Hepatocyte (in vitro differentiated cells): ENCODE measurements at regions not wholly inside any gene's neighbourhood (a gene's known extent, or its start where the extent isn't known, plus 50 kb on each side); places are given as distances from the start of the nearest gene placed in this dataset.
"Not testable (repeated sequence)": the region's sequence is repeated elsewhere in the genome, so short reads cannot be mapped to it uniquely, and the experiment has no call there.

Experiments
- DNase-seq: peaks from one replicate; pipeline ENCODE4 v3.0.0-alpha.2; 2016; ENCODE audit warnings: low spot score
- H2AFZ ChIP-seq: fragments of 200-600 bp; sonication (generic); 2 replicates; pipeline ENCODE4 v1.6.0; 2016; ENCODE audit warnings: antibody characterized with exemption, mild to moderate bottlenecking
- H3K27ac ChIP-seq: fragments of 200-600 bp; sonication (generic); 2 replicates; pipeline ENCODE4 v1.5.1; 2016; ENCODE audit warnings: mild to moderate bottlenecking
- H3K27me3 ChIP-seq: fragments of 200-600 bp; sonication (generic); 2 replicates; pipeline ENCODE4 v1.6.1; 2016
- H3K36me3 ChIP-seq: fragments of 200-600 bp; sonication (generic); replicated peaks from 2 replicates; pipeline ENCODE4 v1.5.1; 2016; ENCODE audit warnings: low read depth; ENCODE audit not compliant: insufficient read depth
- H3K4me1 ChIP-seq: fragments of 200-600 bp; sonication (generic); 2 replicates; pipeline ENCODE4 v1.5.1; 2016; ENCODE audit warnings: mild to moderate bottlenecking, moderate library complexity; ENCODE audit not compliant: insufficient read depth
- H3K4me2 ChIP-seq: fragments of 200-600 bp; sonication (generic); 2 replicates; pipeline ENCODE4 v1.6.0; 2016
- H3K4me3 ChIP-seq: fragments of 200-600 bp; sonication (generic); 2 replicates; pipeline ENCODE4 v1.5.1; 2016; ENCODE audit warnings: mild to moderate bottlenecking
- H3K79me2 ChIP-seq: fragments of 200-600 bp; sonication (generic); 2 replicates; pipeline ENCODE4 v1.6.0; 2017; ENCODE audit warnings: mild to moderate bottlenecking
- H3K9me2 ChIP-seq: fragments of 200-600 bp; sonication (generic); replicated peaks from 2 replicates; pipeline ENCODE4 v1.6.0; 2017; ENCODE audit warnings: mild to moderate bottlenecking; ENCODE audit not compliant: insufficient read depth
- H3K9me3 ChIP-seq: fragments of 200-600 bp; sonication (generic); 2 replicates; pipeline ENCODE4 v1.5.1; 2016; ENCODE audit warnings: low read depth, mild to moderate bottlenecking
- H4K20me1 ChIP-seq: fragments of 200-600 bp; sonication (generic); 2 replicates; pipeline ENCODE4 v1.6.0; 2016; ENCODE audit warnings: mild to moderate bottlenecking; ENCODE audit not compliant: insufficient read depth, poor library complexity, severe bottlenecking
- EZH2 ChIP-seq: fragments of 200-600 bp; sonication (generic); IDR thresholded peaks from 2 replicates; pipeline ENCODE4 v1.6.1; 2016; ENCODE audit warnings: antibody characterized with exemption, mild to moderate bottlenecking, borderline replicate concordance
- EZH2phosphoT487 ChIP-seq: fragments of 200-600 bp; sonication (generic); IDR thresholded peaks from one replicate; pipeline ENCODE4 v1.6.1; 2018; ENCODE audit warnings: antibody characterized with exemption, mild to moderate bottlenecking, low read depth, moderate library complexity; ENCODE audit not compliant: unreplicated experiment, severe bottlenecking
- WGBS: methylation state at CpG from one replicate; pipeline ENCODE4 v1.1.6; 2016; ENCODE audit warnings: low lambda C conversion rate; ENCODE audit errors: missing lambda C conversion rate; 5-methylcytosine and 5-hydroxymethylcytosine counted together
- TF ChIP-seq, protein P1 (sequence below): fragments of 200-600 bp; sonication (generic); IDR thresholded peaks from 2 replicates; pipeline ENCODE4 v1.5.1; 2016; ENCODE audit warnings: antibody characterized with exemption, mild to moderate bottlenecking; ENCODE audit not compliant: poor library complexity

DNA sequence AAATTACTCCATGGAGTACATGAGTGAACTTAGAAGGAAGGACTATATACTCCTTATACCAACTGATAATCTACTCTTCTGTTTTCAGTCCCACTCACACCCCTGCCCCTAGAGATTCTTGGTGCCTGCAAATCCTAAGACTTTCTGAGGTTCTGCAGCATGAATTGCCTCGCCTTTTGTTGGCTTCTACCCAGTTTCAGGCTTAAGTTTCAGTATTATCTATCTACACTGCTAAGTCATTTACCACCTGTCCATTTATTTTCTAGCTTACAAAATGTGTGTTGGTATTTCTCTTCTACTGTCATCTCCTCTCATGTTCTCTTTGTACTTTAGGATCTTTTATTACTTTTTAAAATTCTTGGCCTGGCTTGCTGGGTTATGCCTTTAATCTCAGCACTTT lies 94.4 kb upstream of the AMOT start:
- H3K4me3 ChIP-seq = no peak overlapping the region
- no peaks in the 10 kb centered on the region for H3K79me2 ChIP-seq
- H3K9me3 ChIP-seq = no peaks in the 10 kb centered on the region
- H3K36me3 ChIP-seq = no peaks in the 10 kb centered on the region
- no peak overlapping the region for H3K27ac ChIP-seq
- no peak for DNase-seq
- no peak overlapping the region for H3K4me2 ChIP-seq
- H2AFZ ChIP-seq = no peak overlapping the region
- H3K4me1 ChIP-seq = no peaks in the 10 kb centered on the region
- H4K20me1 ChIP-seq = no peaks in the 10 kb centered on the region
- H3K9me2 ChIP-seq = no peaks in the 10 kb centered on the region
- WGBS = 91% methylated on average over 1 of the region's 1 CpG
- TF ChIP-seq EZH2 (no peak), EZH2phosphoT487 (no peak)
- TF ChIP-seq, protein P1, sequence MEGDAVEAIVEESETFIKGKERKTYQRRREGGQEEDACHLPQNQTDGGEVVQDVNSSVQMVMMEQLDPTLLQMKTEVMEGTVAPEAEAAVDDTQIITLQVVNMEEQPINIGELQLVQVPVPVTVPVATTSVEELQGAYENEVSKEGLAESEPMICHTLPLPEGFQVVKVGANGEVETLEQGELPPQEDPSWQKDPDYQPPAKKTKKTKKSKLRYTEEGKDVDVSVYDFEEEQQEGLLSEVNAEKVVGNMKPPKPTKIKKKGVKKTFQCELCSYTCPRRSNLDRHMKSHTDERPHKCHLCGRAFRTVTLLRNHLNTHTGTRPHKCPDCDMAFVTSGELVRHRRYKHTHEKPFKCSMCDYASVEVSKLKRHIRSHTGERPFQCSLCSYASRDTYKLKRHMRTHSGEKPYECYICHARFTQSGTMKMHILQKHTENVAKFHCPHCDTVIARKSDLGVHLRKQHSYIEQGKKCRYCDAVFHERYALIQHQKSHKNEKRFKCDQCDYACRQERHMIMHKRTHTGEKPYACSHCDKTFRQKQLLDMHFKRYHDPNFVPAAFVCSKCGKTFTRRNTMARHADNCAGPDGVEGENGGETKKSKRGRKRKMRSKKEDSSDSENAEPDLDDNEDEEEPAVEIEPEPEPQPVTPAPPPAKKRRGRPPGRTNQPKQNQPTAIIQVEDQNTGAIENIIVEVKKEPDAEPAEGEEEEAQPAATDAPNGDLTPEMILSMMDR = no peak
- no peaks in the 10 kb centered on the region for H3K27me3 ChIP-seq

DNA sequence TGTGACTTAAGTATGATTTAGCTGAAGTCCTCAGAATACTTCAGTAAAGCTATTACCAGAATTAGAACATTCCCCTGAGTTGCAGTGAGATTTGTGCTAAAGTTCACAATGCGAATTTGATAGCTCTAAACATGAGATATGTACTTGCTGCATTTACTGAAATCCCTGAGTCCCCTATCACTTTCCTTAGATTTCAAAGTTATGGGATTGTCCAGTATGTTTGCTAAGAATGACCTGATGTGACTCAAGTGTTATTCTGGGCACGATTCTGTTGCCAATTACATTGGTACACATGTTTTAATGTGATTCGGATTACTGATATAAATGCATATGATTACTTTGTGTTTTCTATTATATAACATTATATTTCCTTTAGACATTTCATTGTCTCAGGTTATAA lies 91.3 kb upstream of the AMOT start:
- Histone ChIP-seq H3K4me1 (no peaks in the 10 kb centered on the region), H3K27me3 (no peaks in the 10 kb centered on the region), H3K4me3 (no peak overlapping the region), H2AFZ (no peak overlapping the region), H4K20me1 (no peaks in the 10 kb centered on the region), H3K27ac (no peak overlapping the region), H3K79me2 (no peaks in the 10 kb centered on the region), H3K9me3 (no peaks in the 10 kb centered on the region), H3K36me3 (no peaks in the 10 kb centered on the region), H3K4me2 (no peak overlapping the region), H3K9me2 (no peaks in the 10 kb centered on the region)
- TF ChIP-seq EZH2phosphoT487 = no peak
- TF ChIP-seq, protein P1 = no peak
- no peak for TF ChIP-seq EZH2
- WGBS = 93% methylated on average over 3 of the region's 3 CpGs
- DNase-seq = no peak

DNA sequence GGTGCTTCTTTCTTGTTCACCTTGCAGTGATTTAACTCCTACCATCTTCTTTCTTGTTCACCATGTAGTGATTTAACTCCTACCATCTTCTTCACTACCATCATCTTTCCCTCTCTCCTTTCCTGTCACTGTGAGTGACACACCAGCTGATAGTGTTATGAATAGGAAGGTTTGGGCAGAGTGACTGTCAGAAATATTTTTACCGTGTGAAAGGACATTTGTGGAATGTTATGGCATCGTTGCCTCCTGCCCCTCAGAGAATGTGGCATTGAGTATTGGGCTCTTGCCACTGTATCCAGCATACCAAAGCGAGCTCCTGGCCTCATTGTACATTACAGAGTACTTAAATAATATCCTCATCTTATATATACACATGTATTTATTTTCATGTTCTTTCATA lies 90.8 kb upstream of the AMOT start:
- TF ChIP-seq, protein P1 = no peak
- TF ChIP-seq EZH2 (no peak), EZH2phosphoT487 (no peak)
- Histone ChIP-seq H3K27ac (no peak overlapping the region), H3K27me3 (no peaks in the 10 kb centered on the region), H3K36me3 (no peaks in the 10 kb centered on the region), H2AFZ (no peak overlapping the region), H3K4me1 (no peaks in the 10 kb centered on the region), H3K4me3 (no peak overlapping the region), H3K9me2 (no peaks in the 10 kb centered on the region), H3K79me2 (no peaks in the 10 kb centered on the region), H3K9me3 (no peaks in the 10 kb centered on the region), H3K4me2 (no peak overlapping the region), H4K20me1 (no peaks in the 10 kb centered on the region)
- WGBS = 81% methylated on average over 3 of the region's 3 CpGs
- DNase-seq = no peak

DNA sequence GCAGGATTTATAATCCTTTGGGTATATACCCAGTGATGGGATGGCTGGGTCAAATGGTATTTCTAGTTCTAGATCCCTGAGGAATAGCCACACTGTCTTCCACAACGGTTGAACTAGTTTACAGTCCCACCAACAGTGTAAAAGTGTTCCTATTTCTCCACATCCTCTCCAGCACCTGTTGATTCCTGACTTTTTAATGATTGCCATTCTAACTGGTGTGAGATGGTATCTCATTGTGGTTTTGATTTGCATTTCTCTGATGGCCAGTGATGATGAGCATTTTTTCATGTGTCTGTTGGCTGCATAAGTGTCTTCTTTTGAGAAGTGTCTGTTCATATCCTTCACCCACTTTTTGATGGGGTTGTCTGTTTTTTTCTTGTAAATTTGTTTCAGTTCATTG lies 82.8 kb upstream of the AMOT start:
- not testable (repeated sequence) for H3K79me2 ChIP-seq, H3K27me3 ChIP-seq, H4K20me1 ChIP-seq, H2AFZ ChIP-seq, H3K4me1 ChIP-seq, H3K9me3 ChIP-seq, H3K36me3 ChIP-seq, H3K4me3 ChIP-seq, H3K27ac ChIP-seq, H3K9me2 ChIP-seq, DNase-seq, H3K4me2 ChIP-seq
- 85% methylated on average over 1 of the region's 1 CpG for WGBS
